ENCODE measurements at regions not wholly inside any gene's neighbourhood (a gene's known extent, or its start where the extent isn't known, plus 50 kb on each side); places are given as distances from the start of the nearest gene placed in this dataset.

DNA sequence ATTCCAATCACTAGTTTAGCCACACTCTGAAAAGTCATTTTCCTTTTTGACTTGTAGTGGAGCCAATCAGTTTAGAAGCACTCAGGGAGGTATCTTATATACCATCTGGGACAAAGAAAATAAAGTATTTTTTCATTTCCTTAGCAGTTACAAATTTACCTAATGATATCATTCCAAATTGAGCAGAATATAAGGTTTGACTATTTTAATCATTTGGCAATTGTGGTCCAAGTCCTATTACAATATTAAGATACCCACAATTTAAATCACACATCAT is 170.6 kb downstream of the LTN1 start:
- no peak for TF ChIP-seq EZH2 (IDR thresholded peaks at IDR 0.05; ENCODE audit: borderline replicate concordance, insufficient read depth, low read depth, low read length, poor library complexity, severe bottlenecking)
- TF ChIP-seq, protein P1, sequence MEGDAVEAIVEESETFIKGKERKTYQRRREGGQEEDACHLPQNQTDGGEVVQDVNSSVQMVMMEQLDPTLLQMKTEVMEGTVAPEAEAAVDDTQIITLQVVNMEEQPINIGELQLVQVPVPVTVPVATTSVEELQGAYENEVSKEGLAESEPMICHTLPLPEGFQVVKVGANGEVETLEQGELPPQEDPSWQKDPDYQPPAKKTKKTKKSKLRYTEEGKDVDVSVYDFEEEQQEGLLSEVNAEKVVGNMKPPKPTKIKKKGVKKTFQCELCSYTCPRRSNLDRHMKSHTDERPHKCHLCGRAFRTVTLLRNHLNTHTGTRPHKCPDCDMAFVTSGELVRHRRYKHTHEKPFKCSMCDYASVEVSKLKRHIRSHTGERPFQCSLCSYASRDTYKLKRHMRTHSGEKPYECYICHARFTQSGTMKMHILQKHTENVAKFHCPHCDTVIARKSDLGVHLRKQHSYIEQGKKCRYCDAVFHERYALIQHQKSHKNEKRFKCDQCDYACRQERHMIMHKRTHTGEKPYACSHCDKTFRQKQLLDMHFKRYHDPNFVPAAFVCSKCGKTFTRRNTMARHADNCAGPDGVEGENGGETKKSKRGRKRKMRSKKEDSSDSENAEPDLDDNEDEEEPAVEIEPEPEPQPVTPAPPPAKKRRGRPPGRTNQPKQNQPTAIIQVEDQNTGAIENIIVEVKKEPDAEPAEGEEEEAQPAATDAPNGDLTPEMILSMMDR (IDR thresholded peaks at IDR 0.05) = no peak
